Caki2 (cell line): ENCODE measurements at regions not wholly inside any gene's neighbourhood (a gene's known extent, or its start where the extent isn't known, plus 50 kb on each side); places are given as distances from the start of the nearest gene placed in this dataset.
"Not testable (repeated sequence)": the region's sequence is repeated elsewhere in the genome, so short reads cannot be mapped to it uniquely, and the experiment has no call there.

Experiments
- DNase-seq: peaks from one replicate; pipeline ENCODE4 v3.0.0-alpha.2; 2015; ENCODE audit warnings: low read depth
- in situ Hi-C: cut with HindIII; loops from 2 replicates; pipeline ENCODE4 v1.10.0; 2016; ENCODE audit warnings: low sequenced_read_pairs, low pct_unique_long_range_greater_than_20kb, mixed read lengths

- in situ Hi-C loops, DNase-seq: not testable (repeated sequence)
These were observed 4510.9 kb upstream of the OR11H1 start for GRCh38 chr22:11017108-11017507.

- DNase-seq, in situ Hi-C loops: not testable (repeated sequence)
These were observed 4507.5 kb upstream of the OR11H1 start for GRCh38 chr22:11020522-11020921.

GRCh38 chr22:11026541-11026940, 4501.5 kb upstream of the OR11H1 start:
- DNase-seq, result not testable (repeated sequence)

GRCh38 chr22:11027064-11027463, 4500.9 kb upstream of the OR11H1 start:
- DNase-seq, in situ Hi-C loops: not testable (repeated sequence)

More at GRCh38 chr22:11026541-11026940, 4501.5 kb upstream of the OR11H1 start:
- in situ Hi-C loops, result not testable (repeated sequence)

GRCh38 chr22:11027532-11027931, 4500.5 kb upstream of the OR11H1 start:
- in situ Hi-C loops, DNase-seq: not testable (repeated sequence)

- in situ Hi-C loops, DNase-seq: not testable (repeated sequence)
These were observed 4499.8 kb upstream of the OR11H1 start for GRCh38 chr22:11028180-11028579.

GRCh38 chr22:11029534-11029933, 4498.5 kb upstream of the OR11H1 start:
- in situ Hi-C loops, DNase-seq: not testable (repeated sequence)

- not testable (repeated sequence) for DNase-seq
These were observed 4498.0 kb upstream of the OR11H1 start for GRCh38 chr22:11029967-11030366.

GRCh38 chr22:11030571-11031410, 4497.2 kb upstream of the OR11H1 start:
- in situ Hi-C loops, DNase-seq: not testable (repeated sequence)

More at GRCh38 chr22:11029967-11030366, 4498.0 kb upstream of the OR11H1 start:
- in situ Hi-C loops, result not testable (repeated sequence)

- DNase-seq, in situ Hi-C loops: not testable (repeated sequence)
These were observed 4495.9 kb upstream of the OR11H1 start for GRCh38 chr22:11032115-11032514.

- DNase-seq, in situ Hi-C loops: not testable (repeated sequence)
These were observed 4493.4 kb upstream of the OR11H1 start for GRCh38 chr22:11034660-11034987.

- DNase-seq, in situ Hi-C loops: not testable (repeated sequence)
These were observed 4492.7 kb upstream of the OR11H1 start for GRCh38 chr22:11035031-11035873.

GRCh38 chr22:11037314-11037713, 4490.7 kb upstream of the OR11H1 start:
- in situ Hi-C loops, DNase-seq: not testable (repeated sequence)

- in situ Hi-C loops, DNase-seq: not testable (repeated sequence)
These were observed 4490.2 kb upstream of the OR11H1 start for GRCh38 chr22:11037814-11038213.

GRCh38 chr22:11038786-11039185, 4489.2 kb upstream of the OR11H1 start:
- in situ Hi-C loops, DNase-seq: not testable (repeated sequence)

GRCh38 chr22:11041416-11041815, 4486.6 kb upstream of the OR11H1 start:
- DNase-seq, in situ Hi-C loops: not testable (repeated sequence)

- in situ Hi-C loops, result no loop called here
- DNase-seq, result no peak
These were observed 4485.9 kb upstream of the OR11H1 start for GRCh38 chr22:11042116-11042515.

- DNase-seq, in situ Hi-C loops: not testable (repeated sequence)
These were observed 4484.7 kb upstream of the OR11H1 start for GRCh38 chr22:11043289-11043688.

- in situ Hi-C loops, DNase-seq: not testable (repeated sequence)
These were observed 4479.1 kb upstream of the OR11H1 start for GRCh38 chr22:11048884-11049283.
